ENCODE measurements at regions not wholly inside any gene's neighbourhood (a gene's known extent, or its start where the extent isn't known, plus 50 kb on each side); places are given as distances from the start of the nearest gene placed in this dataset.

DNA sequence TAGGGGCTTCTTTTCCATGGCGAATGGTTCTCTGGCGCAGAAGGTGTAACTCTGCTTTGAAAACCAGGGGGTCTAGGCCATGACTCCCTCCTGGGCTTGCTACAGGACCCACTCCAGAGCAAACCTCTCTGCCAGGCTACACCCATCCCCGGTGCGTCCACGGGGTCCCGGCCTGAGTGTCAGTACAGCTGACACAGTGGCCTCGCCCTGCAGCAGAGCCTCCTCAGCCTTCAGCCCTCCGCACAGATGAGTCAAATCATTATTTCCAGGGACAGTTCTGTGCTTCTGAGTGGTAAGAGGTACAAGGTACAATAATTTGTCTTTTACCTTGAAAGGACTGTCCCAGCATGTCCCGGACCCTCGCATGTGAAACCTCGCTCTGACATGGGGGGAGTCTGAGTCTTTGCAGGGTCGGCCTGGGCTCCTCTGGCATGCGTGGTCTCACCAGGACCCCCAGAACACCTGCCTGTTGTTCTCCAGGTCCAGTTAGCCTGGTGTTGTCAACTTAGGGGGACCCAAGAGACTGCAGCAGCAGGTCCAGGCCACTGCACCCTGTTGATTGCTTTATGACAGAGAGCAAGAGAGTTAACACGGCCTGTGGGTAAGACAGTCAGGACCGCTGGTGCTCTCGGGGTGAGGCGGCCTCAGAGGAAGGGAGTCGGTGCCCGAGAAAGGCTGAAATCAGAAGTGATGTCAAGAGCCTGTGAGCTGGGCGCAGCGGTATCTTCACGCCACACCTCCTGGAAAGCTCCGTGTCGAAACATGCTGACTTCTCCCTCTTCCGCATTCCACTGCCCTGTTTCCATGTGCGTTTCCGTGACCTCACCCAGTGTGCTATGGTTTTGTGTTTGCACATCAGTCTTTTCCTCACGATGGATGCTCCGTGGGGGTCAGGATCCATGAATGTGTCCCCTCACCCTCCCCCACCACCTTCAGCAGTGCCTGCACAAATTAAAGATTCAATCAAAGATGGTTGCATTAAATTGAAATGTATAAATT is 340.1 kb downstream of the EIPR1 start:
- H3K4ac ChIP-seq (ENCODE audit: low read depth, low read length): no peak overlapping the region
- H3K36me3 ChIP-seq (ENCODE audit: control insufficient read depth, insufficient read depth, low read length): no peaks in the 10 kb centered on the region
- peak overlapping the region; percentile 32 for H2AFZ ChIP-seq (replicated peaks; ENCODE audit: low read length, poor library complexity)
- TF ChIP-seq FOS (IDR thresholded peaks at IDR 0.05; ENCODE audit: low read depth, low read length): no peak
- TF ChIP-seq RCOR1 (IDR thresholded peaks at IDR 0.05; ENCODE audit: insufficient replicate concordance, low read length): no peak
- TF ChIP-seq, protein P1, sequence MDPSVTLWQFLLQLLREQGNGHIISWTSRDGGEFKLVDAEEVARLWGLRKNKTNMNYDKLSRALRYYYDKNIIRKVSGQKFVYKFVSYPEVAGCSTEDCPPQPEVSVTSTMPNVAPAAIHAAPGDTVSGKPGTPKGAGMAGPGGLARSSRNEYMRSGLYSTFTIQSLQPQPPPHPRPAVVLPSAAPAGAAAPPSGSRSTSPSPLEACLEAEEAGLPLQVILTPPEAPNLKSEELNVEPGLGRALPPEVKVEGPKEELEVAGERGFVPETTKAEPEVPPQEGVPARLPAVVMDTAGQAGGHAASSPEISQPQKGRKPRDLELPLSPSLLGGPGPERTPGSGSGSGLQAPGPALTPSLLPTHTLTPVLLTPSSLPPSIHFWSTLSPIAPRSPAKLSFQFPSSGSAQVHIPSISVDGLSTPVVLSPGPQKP (IDR thresholded peaks at IDR 0.05; ENCODE audit: borderline replicate concordance, low read depth, low read length): no peak
- TF ChIP-seq, protein P2, sequence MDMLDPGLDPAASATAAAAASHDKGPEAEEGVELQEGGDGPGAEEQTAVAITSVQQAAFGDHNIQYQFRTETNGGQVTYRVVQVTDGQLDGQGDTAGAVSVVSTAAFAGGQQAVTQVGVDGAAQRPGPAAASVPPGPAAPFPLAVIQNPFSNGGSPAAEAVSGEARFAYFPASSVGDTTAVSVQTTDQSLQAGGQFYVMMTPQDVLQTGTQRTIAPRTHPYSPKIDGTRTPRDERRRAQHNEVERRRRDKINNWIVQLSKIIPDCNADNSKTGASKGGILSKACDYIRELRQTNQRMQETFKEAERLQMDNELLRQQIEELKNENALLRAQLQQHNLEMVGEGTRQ (IDR thresholded peaks at IDR 0.05; ENCODE audit: low read depth, low read length): no peak
- TF ChIP-seq BHLHE40 (IDR thresholded peaks at IDR 0.05; ENCODE audit: low read depth, low read length): no peak
- no peak for TF ChIP-seq SMC3 (IDR thresholded peaks at IDR 0.05; ENCODE audit: low read depth, low read length)
- TF ChIP-seq MXI1 (IDR thresholded peaks at IDR 0.05; ENCODE audit: borderline replicate concordance, low read depth, low read length): no peak
- TF ChIP-seq, protein P3, sequence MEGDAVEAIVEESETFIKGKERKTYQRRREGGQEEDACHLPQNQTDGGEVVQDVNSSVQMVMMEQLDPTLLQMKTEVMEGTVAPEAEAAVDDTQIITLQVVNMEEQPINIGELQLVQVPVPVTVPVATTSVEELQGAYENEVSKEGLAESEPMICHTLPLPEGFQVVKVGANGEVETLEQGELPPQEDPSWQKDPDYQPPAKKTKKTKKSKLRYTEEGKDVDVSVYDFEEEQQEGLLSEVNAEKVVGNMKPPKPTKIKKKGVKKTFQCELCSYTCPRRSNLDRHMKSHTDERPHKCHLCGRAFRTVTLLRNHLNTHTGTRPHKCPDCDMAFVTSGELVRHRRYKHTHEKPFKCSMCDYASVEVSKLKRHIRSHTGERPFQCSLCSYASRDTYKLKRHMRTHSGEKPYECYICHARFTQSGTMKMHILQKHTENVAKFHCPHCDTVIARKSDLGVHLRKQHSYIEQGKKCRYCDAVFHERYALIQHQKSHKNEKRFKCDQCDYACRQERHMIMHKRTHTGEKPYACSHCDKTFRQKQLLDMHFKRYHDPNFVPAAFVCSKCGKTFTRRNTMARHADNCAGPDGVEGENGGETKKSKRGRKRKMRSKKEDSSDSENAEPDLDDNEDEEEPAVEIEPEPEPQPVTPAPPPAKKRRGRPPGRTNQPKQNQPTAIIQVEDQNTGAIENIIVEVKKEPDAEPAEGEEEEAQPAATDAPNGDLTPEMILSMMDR (conservative IDR thresholded peaks at IDR 0.05; ENCODE audit: low read depth, low read length): no peak
- no peak for TF ChIP-seq MAZ (IDR thresholded peaks at IDR 0.05; ENCODE audit: borderline replicate concordance, low read depth, low read length)
- TF ChIP-seq CEBPB (IDR thresholded peaks at IDR 0.05; ENCODE audit: low read depth, low read length): no peak
- TF ChIP-seq MAFK (IDR thresholded peaks at IDR 0.05; ENCODE audit: low read depth, low read length): no peak
- H3K27me3 ChIP-seq (ENCODE audit: control insufficient read depth, insufficient read depth, low read length): no peaks in the 10 kb centered on the region
- ATAC-seq (ENCODE audit: low read depth) (no peak), DNase-seq (no peak)
- H3K4me1 ChIP-seq (ENCODE audit: control insufficient read depth, insufficient read depth, low read length): no peaks in the 10 kb centered on the region
- H3K27ac ChIP-seq (ENCODE audit: insufficient read depth, low read length): no peak overlapping the region
- no peak overlapping the region for H3K9ac ChIP-seq (ENCODE audit: low read depth, low read length)
- H3K56ac ChIP-seq (ENCODE audit: extremely low read depth, insufficient read depth, low read length): no peak overlapping the region
- no peak overlapping the region for H3K4me3 ChIP-seq (ENCODE audit: insufficient read depth, low read depth, low read length)
- H4K91ac ChIP-seq (ENCODE audit: insufficient read depth, low read depth, low read length): no peak overlapping the region
- H3K23ac ChIP-seq (ENCODE audit: low read depth, low read length): no peak overlapping the region
- no TSS peak for BruUV-seq (replicated peaks)
- no peak overlapping the region for H2BK20ac ChIP-seq (ENCODE audit: low read depth, low read length)
- no peak overlapping the region for H2BK120ac ChIP-seq (ENCODE audit: low read depth, low read length)
- H2BK5ac ChIP-seq (ENCODE audit: low read depth, low read length, poor library complexity, severe bottlenecking): no peak overlapping the region
- in situ Hi-C loops (cut with MboI; ENCODE audit: low sequenced_read_pairs) (no loop called here), dilution Hi-C loops (cut with HindIII; ENCODE audit: low sequenced_read_pairs, unreplicated experiment) (no loop called here), intact Hi-C loops (cut with micrococcal nuclease) (no loop called here)
- ChIA-PET POLR2A (ENCODE audit: unreplicated experiment) (no interaction called here), CTCF (no interaction called here)
- H3K9me1 ChIP-seq (ENCODE audit: insufficient read depth, low read length): no peaks in the 10 kb centered on the region
- H4K20me1 ChIP-seq (ENCODE audit: insufficient read depth, low read length): no peaks in the 10 kb centered on the region
- H3K4me2 ChIP-seq (ENCODE audit: low read depth, low read length): no peak overlapping the region
- H4K8ac ChIP-seq (ENCODE audit: low read depth in 2 of 2, low read length in 2 of 2): no peak overlapping the region
- no peak overlapping the region for H2BK15ac ChIP-seq (ENCODE audit: low read depth, low read length)
- peaks cover 64% of the 10 kb centered on the region for H3K9me3 ChIP-seq (ENCODE audit: control insufficient read depth, insufficient read depth, low read length)
- H2AK9ac ChIP-seq (replicated peaks; ENCODE audit: low read depth, low read length, poor library complexity): no peak overlapping the region
- H3K79me1 ChIP-seq (ENCODE audit: low read depth in 1 of 2, low read length in 2 of 2): no peaks in the 10 kb centered on the region
- H3K14ac ChIP-seq (replicated peaks; ENCODE audit: low read depth, low read length): no peak overlapping the region
- H3K18ac ChIP-seq (ENCODE audit: low read depth, low read length): no peak overlapping the region
- WGBS, 2 experiments (ENCODE audit: extremely low coverage in 2 of 2, insufficient read length in 1 of 2): 76% methylated on average over 11 of the region's 29 CpGs; no CpG with 5 or more reads in 1 of the 2 experiments
- H2AK5ac ChIP-seq (ENCODE audit: low read depth, low read length): no peak overlapping the region
- no peak overlapping the region for H4K5ac ChIP-seq (ENCODE audit: low read depth, low read length)
